Left hindlimb (tissue), 1 donor: ENCODE measurements at regions not wholly inside any gene's neighbourhood (a gene's known extent, or its start where the extent isn't known, plus 50 kb on each side); places are given as distances from the start of the nearest gene placed in this dataset.
A peak's percentile ranks its signal among the peaks of the same experiment; 100 is the strongest.
"Not testable (repeated sequence)": the region's sequence is repeated elsewhere in the genome, so short reads cannot be mapped to it uniquely, and the experiment has no call there.

ENCODE experiments used
- DNase-seq: peaks from one replicate; pipeline ENCODE4 v3.0.0-alpha.2; 2018

GRCh38 chr3:20700714-20701113, 514.7 kb upstream of the SGO1 start:
- DNase-seq = no peak

- DNase-seq = no peak
Observed at GRCh38 chr3:20698896-20699295, 512.9 kb upstream of the SGO1 start.

- DNase-seq = no peak
Observed at GRCh38 chr3:20696388-20697150, 510.6 kb upstream of the SGO1 start.

GRCh38 chr3:20692675-20693074, 506.7 kb upstream of the SGO1 start:
- DNase-seq = no peak

GRCh38 chr3:20683910-20684309, 497.9 kb upstream of the SGO1 start:
- peak; percentile 70 for DNase-seq

- DNase-seq = no peak
Observed at GRCh38 chr3:20682573-20682972, 496.6 kb upstream of the SGO1 start.

GRCh38 chr3:20680990-20681628, 495.1 kb upstream of the SGO1 start:
- DNase-seq = no peak

GRCh38 chr3:20673866-20674265, 487.9 kb upstream of the SGO1 start:
- no peak for DNase-seq

- DNase-seq = no peak
Observed at GRCh38 chr3:20669675-20670074, 483.7 kb upstream of the SGO1 start.

GRCh38 chr3:20669184-20669583, 483.2 kb upstream of the SGO1 start:
- peak; percentile 39 for DNase-seq

- no peak for DNase-seq
Observed at GRCh38 chr3:20668411-20668810, 482.4 kb upstream of the SGO1 start.

- DNase-seq = no peak
Observed at GRCh38 chr3:20666091-20666490, 480.1 kb upstream of the SGO1 start.

GRCh38 chr3:20658491-20658890, 472.5 kb upstream of the SGO1 start:
- no peak for DNase-seq

GRCh38 chr3:20657560-20657959, 471.6 kb upstream of the SGO1 start:
- no peak for DNase-seq

GRCh38 chr3:20652231-20652986, 466.4 kb upstream of the SGO1 start:
- DNase-seq = no peak

- DNase-seq = no peak
Observed at GRCh38 chr3:20648921-20649381, 462.9 kb upstream of the SGO1 start.

- DNase-seq = no peak
Observed at GRCh38 chr3:20648294-20648693, 462.3 kb upstream of the SGO1 start.

- DNase-seq = no peak
Observed at GRCh38 chr3:20646425-20646824, 460.4 kb upstream of the SGO1 start.

GRCh38 chr3:20645340-20645739, 459.3 kb upstream of the SGO1 start:
- no peak for DNase-seq

- DNase-seq = no peak
Observed at GRCh38 chr3:20637729-20638128, 451.7 kb upstream of the SGO1 start.

- no peak for DNase-seq
Observed at GRCh38 chr3:20622304-20622703, 436.3 kb upstream of the SGO1 start.

- DNase-seq = not testable (repeated sequence)
Observed at GRCh38 chr3:20618621-20619020, 432.6 kb upstream of the SGO1 start.

- DNase-seq = not testable (repeated sequence)
Observed at GRCh38 chr3:20618181-20618580, 432.2 kb upstream of the SGO1 start.

- DNase-seq = not testable (repeated sequence)
Observed at GRCh38 chr3:20615982-20616381, 430.0 kb upstream of the SGO1 start.
